BLaER1 (cell line): ENCODE measurements at regions not wholly inside any gene's neighbourhood (a gene's known extent, or its start where the extent isn't known, plus 50 kb on each side); places are given as distances from the start of the nearest gene placed in this dataset.
"Not testable (repeated sequence)": the region's sequence is repeated elsewhere in the genome, so short reads cannot be mapped to it uniquely, and the experiment has no call there.

ENCODE experiments used
- H3K27ac ChIP-seq: shearing (Covaris generic); formaldehyde crosslinking; 2 replicates; pipeline ENCODE4 v1.8.1; 2022
- H3K27me3 ChIP-seq: shearing (Covaris generic); formaldehyde crosslinking; 2 replicates; pipeline ENCODE4 v1.8.1; 2022
- H3K36me3 ChIP-seq: shearing (Covaris generic); formaldehyde crosslinking; 2 replicates; pipeline ENCODE4 v1.8.1; 2022
- H3K4me1 ChIP-seq: shearing (Covaris generic); formaldehyde crosslinking; 2 replicates; pipeline ENCODE4 v1.8.1; 2022
- H3K4me2 ChIP-seq: shearing (Covaris generic); formaldehyde crosslinking; 2 replicates; pipeline ENCODE4 v1.8.1; 2022
- H3K4me3 ChIP-seq: shearing (Covaris generic); formaldehyde crosslinking; 2 replicates; pipeline ENCODE4 v1.8.1; 2022
- H3K9ac ChIP-seq: shearing (Covaris generic); formaldehyde crosslinking; 2 replicates; pipeline ENCODE4 v1.8.1; 2022
- H3K9me3 ChIP-seq: shearing (Covaris generic); formaldehyde crosslinking; 2 replicates; pipeline ENCODE4 v1.8.1; 2022
- H4K20me1 ChIP-seq: shearing (Covaris generic); formaldehyde crosslinking; 2 replicates; pipeline ENCODE4 v1.8.1; 2022
- Cebpa-rat ChIP-seq: shearing (Covaris generic); IDR thresholded peaks from 2 replicates; pipeline ENCODE4 v1.8.1; 2022

- Histone ChIP-seq H3K4me3 (no peak overlapping the region), H3K27ac (no peak overlapping the region), H3K9ac (no peak overlapping the region), H3K36me3 (no peaks in the 10 kb centered on the region), H3K27me3 (no peaks in the 10 kb centered on the region), H3K4me1 (no peaks in the 10 kb centered on the region), H3K9me3 (no peaks in the 10 kb centered on the region), H3K4me2 (no peak overlapping the region), H4K20me1 (no peaks in the 10 kb centered on the region)
- no peak for TF ChIP-seq Cebpa-rat
These were observed 534.2 kb downstream of the CCSER2 start for GRCh38 chr10:84862551-84862950.

- Histone ChIP-seq H3K4me2 (no peak overlapping the region), H4K20me1 (no peaks in the 10 kb centered on the region), H3K9ac (no peak overlapping the region), H3K27ac (no peak overlapping the region), H3K9me3 (no peaks in the 10 kb centered on the region), H3K4me1 (no peaks in the 10 kb centered on the region), H3K4me3 (no peak overlapping the region), H3K36me3 (no peaks in the 10 kb centered on the region), H3K27me3 (no peaks in the 10 kb centered on the region)
- TF ChIP-seq Cebpa-rat, result no peak
These were observed 535.3 kb downstream of the CCSER2 start for GRCh38 chr10:84863675-84864074.

- H3K9me3 ChIP-seq, result no peaks in the 10 kb centered on the region
- no peaks in the 10 kb centered on the region for H3K4me1 ChIP-seq
- H3K27ac ChIP-seq, result no peak overlapping the region
- no peak overlapping the region for H3K4me2 ChIP-seq
- no peak overlapping the region for H3K4me3 ChIP-seq
- no peaks in the 10 kb centered on the region for H3K36me3 ChIP-seq
- no peak overlapping the region for H3K9ac ChIP-seq
- no peak for TF ChIP-seq Cebpa-rat
- H4K20me1 ChIP-seq, result no peaks in the 10 kb centered on the region
- H3K27me3 ChIP-seq, result no peaks in the 10 kb centered on the region
These were observed 548.0 kb downstream of the CCSER2 start for GRCh38 chr10:84876116-84876999.

GRCh38 chr10:84879991-84880390 is 551.6 kb downstream of the CCSER2 start:
- Histone ChIP-seq H3K27me3 (no peaks in the 10 kb centered on the region), H3K27ac (no peak overlapping the region), H3K36me3 (no peaks in the 10 kb centered on the region), H3K4me1 (no peaks in the 10 kb centered on the region), H3K9ac (no peak overlapping the region), H4K20me1 (no peaks in the 10 kb centered on the region), H3K4me2 (no peak overlapping the region), H3K4me3 (no peak overlapping the region), H3K9me3 (no peaks in the 10 kb centered on the region)
- no peak for TF ChIP-seq Cebpa-rat

GRCh38 chr10:84881696-84882095 is 553.3 kb downstream of the CCSER2 start:
- H3K27me3 ChIP-seq, H4K20me1 ChIP-seq, H3K4me1 ChIP-seq, H3K4me2 ChIP-seq, H3K36me3 ChIP-seq, H3K9me3 ChIP-seq, H3K4me3 ChIP-seq, H3K9ac ChIP-seq, H3K27ac ChIP-seq: not testable (repeated sequence)

GRCh38 chr10:84890706-84891105 is 562.3 kb downstream of the CCSER2 start:
- no peak overlapping the region for H3K9ac ChIP-seq
- no peaks in the 10 kb centered on the region for H3K4me1 ChIP-seq
- no peaks in the 10 kb centered on the region for H3K9me3 ChIP-seq
- H3K36me3 ChIP-seq, result no peaks in the 10 kb centered on the region
- H3K4me3 ChIP-seq, result no peak overlapping the region
- H3K27me3 ChIP-seq, result no peaks in the 10 kb centered on the region
- no peaks in the 10 kb centered on the region for H4K20me1 ChIP-seq
- no peak for TF ChIP-seq Cebpa-rat
- H3K27ac ChIP-seq, result no peak overlapping the region
- no peak overlapping the region for H3K4me2 ChIP-seq

- Histone ChIP-seq H3K27me3 (no peaks in the 10 kb centered on the region), H3K27ac (no peak overlapping the region), H3K4me1 (no peaks in the 10 kb centered on the region), H3K36me3 (no peaks in the 10 kb centered on the region), H4K20me1 (no peaks in the 10 kb centered on the region), H3K4me3 (no peak overlapping the region), H3K4me2 (no peak overlapping the region), H3K9me3 (no peaks in the 10 kb centered on the region), H3K9ac (no peak overlapping the region)
- TF ChIP-seq Cebpa-rat, result no peak
These were observed 563.2 kb downstream of the CCSER2 start for GRCh38 chr10:84891631-84892030.

GRCh38 chr10:84895541-84895940 is 567.2 kb downstream of the CCSER2 start:
- H3K4me1 ChIP-seq, result no peaks in the 10 kb centered on the region
- peak; percentile 43; the same call in 1 of the 2 replicates for TF ChIP-seq Cebpa-rat
- no peaks in the 10 kb centered on the region for H3K9me3 ChIP-seq
- H3K4me3 ChIP-seq, result no peak overlapping the region
- no peaks in the 10 kb centered on the region for H4K20me1 ChIP-seq
- no peak overlapping the region for H3K27ac ChIP-seq
- H3K27me3 ChIP-seq, result no peaks in the 10 kb centered on the region
- H3K36me3 ChIP-seq, result no peaks in the 10 kb centered on the region
- H3K9ac ChIP-seq, result no peak overlapping the region
- no peak overlapping the region for H3K4me2 ChIP-seq

- Histone ChIP-seq H3K4me1 (no peaks in the 10 kb centered on the region), H3K27me3 (no peaks in the 10 kb centered on the region), H3K4me3 (no peak overlapping the region), H3K27ac (no peak overlapping the region), H3K4me2 (no peak overlapping the region), H3K9me3 (no peaks in the 10 kb centered on the region), H3K9ac (no peak overlapping the region), H4K20me1 (no peaks in the 10 kb centered on the region), H3K36me3 (no peaks in the 10 kb centered on the region)
- no peak for TF ChIP-seq Cebpa-rat
These were observed 568.5 kb downstream of the CCSER2 start for GRCh38 chr10:84896909-84897308.

- H3K36me3 ChIP-seq, result no peaks in the 10 kb centered on the region
- no peak overlapping the region for H3K4me3 ChIP-seq
- TF ChIP-seq Cebpa-rat, result no peak
- H3K27ac ChIP-seq, result no peak overlapping the region
- no peaks in the 10 kb centered on the region for H3K4me1 ChIP-seq
- H3K27me3 ChIP-seq, result no peaks in the 10 kb centered on the region
- H3K9me3 ChIP-seq, result no peaks in the 10 kb centered on the region
- no peak overlapping the region for H3K4me2 ChIP-seq
- H4K20me1 ChIP-seq, result no peaks in the 10 kb centered on the region
- no peak overlapping the region for H3K9ac ChIP-seq
These were observed 570.9 kb downstream of the CCSER2 start for GRCh38 chr10:84899268-84899667.
